ENCODE measurements at regions not wholly inside any gene's neighbourhood (a gene's known extent, or its start where the extent isn't known, plus 50 kb on each side); places are given as distances from the start of the nearest gene placed in this dataset.

DNA sequence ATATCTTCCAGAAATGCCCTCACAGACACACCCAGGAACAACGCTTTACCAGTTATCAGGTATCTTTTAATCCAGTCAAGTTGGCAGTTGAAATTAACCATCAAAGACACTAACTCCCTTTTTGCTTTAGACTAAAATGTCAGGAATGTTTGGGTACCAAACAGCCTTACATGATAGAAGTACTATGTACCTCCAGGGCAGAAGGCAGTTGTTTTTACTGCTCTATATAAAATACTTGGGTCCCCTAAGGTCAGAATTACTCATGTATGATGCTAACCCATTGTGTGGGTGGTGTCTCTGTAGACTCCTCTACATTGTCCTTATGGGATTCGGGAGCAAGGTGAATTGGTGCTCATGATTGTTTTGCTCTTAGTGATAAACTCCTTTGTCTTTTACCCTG, 492.5 kb upstream of the FLRT2 start:
- FAIRE-seq (no peak), DNase-seq (ENCODE audit: low read depth, low spot score) (no peak)
- Histone ChIP-seq H3K36me3 (ENCODE audit: control insufficient read depth in 2 of 2, extremely low read depth in 1 of 2, insufficient read depth in 2 of 2, low read length in 2 of 2) (no peaks in the 10 kb centered on the region), H3K4me2 (ENCODE audit: insufficient read depth, low read length) (no peak overlapping the region), H3K4me3 (replicated peaks in 1 of 3; ENCODE audit: insufficient read depth in 1 of 3, low read depth in 1 of 3, low read length in 3 of 3) (no peak overlapping the region), H3K79me2 (ENCODE audit: control insufficient read depth, insufficient read depth, low read length) (no peaks in the 10 kb centered on the region), H4K20me1 (replicated peaks; ENCODE audit: control insufficient read depth, extremely low read depth, insufficient read depth, low read length) (no peaks in the 10 kb centered on the region), H3K9me3 (replicated peaks; ENCODE audit: control insufficient read depth, insufficient read depth, low read length) (no peaks in the 10 kb centered on the region), H3K27me3 (ENCODE audit: control insufficient read depth in 2 of 2, insufficient read depth in 2 of 2, low read length in 2 of 2) (no peaks in the 10 kb centered on the region), H2AFZ (ENCODE audit: low read depth, low read length) (no peak overlapping the region), H3K4me1 (ENCODE audit: control insufficient read depth, extremely low read depth, insufficient read depth, low read length) (no peaks in the 10 kb centered on the region), H3K27ac (ENCODE audit: insufficient read depth, low read depth, low read length) (no peak overlapping the region), H3K9me1 (replicated peaks; ENCODE audit: control insufficient read depth, extremely low read depth, insufficient read depth, low read length) (no peaks in the 10 kb centered on the region), H3K9ac (replicated peaks; ENCODE audit: extremely low read depth, insufficient read depth, low read length) (no peak overlapping the region)
- dilution Hi-C loops (cut with MboI; ENCODE audit: extremely low pct_ligation_motif_present, low sequenced_read_pairs) = no loop called here
- ChIA-PET CTCF (no interaction called here), POLR2A (no interaction called here)
- intact Hi-C loops (cut with micrococcal nuclease) = no loop called here
- TF ChIP-seq POLR2AphosphoS5 (IDR thresholded peaks at IDR 0.05; ENCODE audit: insufficient read depth, low read depth, low read length) = no peak
- no peak for TF ChIP-seq POLR2A (IDR thresholded peaks at IDR 0.05; ENCODE audit: low read depth, low read length)
- TF ChIP-seq FOS (IDR thresholded peaks at IDR 0.05; ENCODE audit: borderline replicate concordance, insufficient read depth, low read length) = no peak
- TF ChIP-seq MYC (IDR thresholded peaks at IDR 0.05; ENCODE audit: low read depth, low read length) = no peak
- BruUV-seq (replicated peaks) = no TSS peak

- H3K4me1 ChIP-seq (ENCODE audit: control insufficient read depth, extremely low read depth, insufficient read depth, low read length) = no peaks in the 10 kb centered on the region
- ChIA-PET POLR2A (no interaction called here), CTCF (interaction anchor here (0.9 kb wide), 1 partner anchor 41 kb away, joined by 3 read pairs; no protein-coding TSS in a partner anchor)
- intact Hi-C loops (cut with micrococcal nuclease) = no loop called here
- no peaks in the 10 kb centered on the region for H3K9me1 ChIP-seq (replicated peaks; ENCODE audit: control insufficient read depth, extremely low read depth, insufficient read depth, low read length)
- FAIRE-seq (no peak), DNase-seq (ENCODE audit: low read depth, low spot score) (no peak)
- no peaks in the 10 kb centered on the region for H4K20me1 ChIP-seq (replicated peaks; ENCODE audit: control insufficient read depth, extremely low read depth, insufficient read depth, low read length)
- no peaks in the 10 kb centered on the region for H3K79me2 ChIP-seq (ENCODE audit: control insufficient read depth, insufficient read depth, low read length)
- no peaks in the 10 kb centered on the region for H3K36me3 ChIP-seq (ENCODE audit: control insufficient read depth in 2 of 2, extremely low read depth in 1 of 2, insufficient read depth in 2 of 2, low read length in 2 of 2)
- BruUV-seq (replicated peaks) = no TSS peak
- H3K27ac ChIP-seq (ENCODE audit: insufficient read depth, low read depth, low read length) = no peak overlapping the region
- dilution Hi-C loops (cut with MboI; ENCODE audit: extremely low pct_ligation_motif_present, low sequenced_read_pairs) = no loop called here
- no peak overlapping the region for H3K4me2 ChIP-seq (ENCODE audit: insufficient read depth, low read length)
- H3K27me3 ChIP-seq (ENCODE audit: control insufficient read depth in 2 of 2, insufficient read depth in 2 of 2, low read length in 2 of 2) = no peaks in the 10 kb centered on the region
- H3K9ac ChIP-seq (replicated peaks; ENCODE audit: extremely low read depth, insufficient read depth, low read length) = no peak overlapping the region
- TF ChIP-seq FOS (IDR thresholded peaks at IDR 0.05; ENCODE audit: borderline replicate concordance, insufficient read depth, low read length) = no peak
- no peak for TF ChIP-seq EZH2 (IDR thresholded peaks at IDR 0.05; ENCODE audit: borderline replicate concordance, low read depth, low read length, severe bottlenecking)
- TF ChIP-seq POLR2A (IDR thresholded peaks at IDR 0.05; ENCODE audit: low read depth, low read length) = no peak
- TF ChIP-seq GATA2 (IDR thresholded peaks at IDR 0.05; ENCODE audit: insufficient read depth, insufficient read length, low read depth, low read length) = no peak
- TF ChIP-seq POLR2AphosphoS5 (IDR thresholded peaks at IDR 0.05; ENCODE audit: insufficient read depth, low read depth, low read length) = no peak
- TF ChIP-seq CTCF (IDR thresholded peaks at IDR 0.05; ENCODE audit: extremely low read depth in 1 of 2, insufficient read depth in 1 of 2, low read depth in 1 of 2, low read length in 2 of 2) = no peak
- no peak for TF ChIP-seq JUN (IDR thresholded peaks at IDR 0.05; ENCODE audit: borderline replicate concordance, insufficient read depth, insufficient read length, low read depth)
- TF ChIP-seq MYC (IDR thresholded peaks at IDR 0.05; ENCODE audit: low read depth, low read length) = no peak
- TF ChIP-seq, protein P1, sequence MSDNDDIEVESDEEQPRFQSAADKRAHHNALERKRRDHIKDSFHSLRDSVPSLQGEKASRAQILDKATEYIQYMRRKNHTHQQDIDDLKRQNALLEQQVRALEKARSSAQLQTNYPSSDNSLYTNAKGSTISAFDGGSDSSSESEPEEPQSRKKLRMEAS (IDR thresholded peaks at IDR 0.05; ENCODE audit: insufficient read depth, insufficient read length) = no peak
- no peak overlapping the region for H2AFZ ChIP-seq (ENCODE audit: low read depth, low read length)
- no peaks in the 10 kb centered on the region for H3K9me3 ChIP-seq (replicated peaks; ENCODE audit: control insufficient read depth, insufficient read depth, low read length)
- H3K4me3 ChIP-seq (replicated peaks in 1 of 3; ENCODE audit: insufficient read depth in 1 of 3, low read depth in 1 of 3, low read length in 3 of 3) = no peak overlapping the region
Observed at GRCh38 chr14:85038526-85039352, 491.2 kb upstream of the FLRT2 start.
